ENCODE measurements at regions not wholly inside any gene's neighbourhood (a gene's known extent, or its start where the extent isn't known, plus 50 kb on each side); places are given as distances from the start of the nearest gene placed in this dataset.
"Not testable (repeated sequence)": the region's sequence is repeated elsewhere in the genome, so short reads cannot be mapped to it uniquely, and the experiment has no call there.

- Mint-ChIP-seq H3K4me3 (no peak overlapping the region), H3K27ac (no peak overlapping the region), H3K36me3 (no peaks in the 10 kb centered on the region), H3K27me3 (no peaks in the 10 kb centered on the region), H3K4me1 (no peaks in the 10 kb centered on the region), H3K9me3 (no peaks in the 10 kb centered on the region)
- CTCF ChIA-PET: no interaction called here
- DNase-seq: no peak
These were observed 544.3 kb downstream of the GBE1 start for GRCh38 chr3:81217101-81217500.

- Mint-ChIP-seq H3K9me3 (no peaks in the 10 kb centered on the region), H3K27me3 (no peaks in the 10 kb centered on the region), H3K36me3 (no peaks in the 10 kb centered on the region), H3K4me1 (no peaks in the 10 kb centered on the region), H3K4me3 (no peak overlapping the region), H3K27ac (no peak overlapping the region)
- CTCF ChIA-PET: no interaction called here
- DNase-seq: no peak
These were observed 545.3 kb downstream of the GBE1 start for GRCh38 chr3:81216192-81216591.

GRCh38 chr3:81214631-81215030 lies 546.8 kb downstream of the GBE1 start:
- no peaks in the 10 kb centered on the region for H3K9me3 Mint-ChIP-seq
- H3K4me1 Mint-ChIP-seq: no peaks in the 10 kb centered on the region
- no peak overlapping the region for H3K27ac Mint-ChIP-seq
- CTCF ChIA-PET: no interaction called here
- H3K36me3 Mint-ChIP-seq: no peaks in the 10 kb centered on the region
- no peaks in the 10 kb centered on the region for H3K27me3 Mint-ChIP-seq
- DNase-seq: no peak
- H3K4me3 Mint-ChIP-seq: no peak overlapping the region

- CTCF ChIA-PET: no interaction called here
- Mint-ChIP-seq H3K4me1 (no peaks in the 10 kb centered on the region), H3K4me3 (no peak overlapping the region), H3K36me3 (no peaks in the 10 kb centered on the region), H3K27ac (no peak overlapping the region), H3K9me3 (peaks cover 3% of the 10 kb centered on the region), H3K27me3 (no peaks in the 10 kb centered on the region)
- no peak for DNase-seq
These were observed 561.9 kb downstream of the GBE1 start for GRCh38 chr3:81199587-81199986.

GRCh38 chr3:81198756-81199155 lies 562.7 kb downstream of the GBE1 start:
- peaks cover 2% of the 10 kb centered on the region for H3K9me3 Mint-ChIP-seq
- CTCF ChIA-PET: no interaction called here
- no peak for DNase-seq
- no peaks in the 10 kb centered on the region for H3K36me3 Mint-ChIP-seq
- no peaks in the 10 kb centered on the region for H3K27me3 Mint-ChIP-seq
- no peaks in the 10 kb centered on the region for H3K4me1 Mint-ChIP-seq
- no peak overlapping the region for H3K27ac Mint-ChIP-seq
- no peak overlapping the region for H3K4me3 Mint-ChIP-seq

GRCh38 chr3:81198216-81198615 lies 563.2 kb downstream of the GBE1 start:
- Mint-ChIP-seq H3K4me1 (no peaks in the 10 kb centered on the region), H3K27ac (no peak overlapping the region), H3K4me3 (no peak overlapping the region), H3K9me3 (peaks cover 2% of the 10 kb centered on the region), H3K36me3 (no peaks in the 10 kb centered on the region), H3K27me3 (no peaks in the 10 kb centered on the region)
- CTCF ChIA-PET: no interaction called here
- DNase-seq: no peak

GRCh38 chr3:81197386-81197785 lies 564.1 kb downstream of the GBE1 start:
- no peaks in the 10 kb centered on the region for H3K36me3 Mint-ChIP-seq
- H3K4me3 Mint-ChIP-seq: no peak overlapping the region
- no peaks in the 10 kb centered on the region for H3K27me3 Mint-ChIP-seq
- no peak for DNase-seq
- H3K4me1 Mint-ChIP-seq: no peaks in the 10 kb centered on the region
- CTCF ChIA-PET: no interaction called here
- H3K27ac Mint-ChIP-seq: no peak overlapping the region
- H3K9me3 Mint-ChIP-seq: peaks cover 2% of the 10 kb centered on the region

- CTCF ChIA-PET: no interaction called here
- peaks cover 2% of the 10 kb centered on the region for H3K9me3 Mint-ChIP-seq
- H3K27ac Mint-ChIP-seq: no peak overlapping the region
- no peak overlapping the region for H3K4me3 Mint-ChIP-seq
- no peaks in the 10 kb centered on the region for H3K36me3 Mint-ChIP-seq
- no peak for DNase-seq
- no peaks in the 10 kb centered on the region for H3K4me1 Mint-ChIP-seq
- no peaks in the 10 kb centered on the region for H3K27me3 Mint-ChIP-seq
These were observed 566.0 kb downstream of the GBE1 start for GRCh38 chr3:81195478-81195877.

- no peaks in the 10 kb centered on the region for H3K4me1 Mint-ChIP-seq
- no peak overlapping the region for H3K27ac Mint-ChIP-seq
- no peaks in the 10 kb centered on the region for H3K27me3 Mint-ChIP-seq
- H3K4me3 Mint-ChIP-seq: no peak overlapping the region
- no peaks in the 10 kb centered on the region for H3K36me3 Mint-ChIP-seq
- H3K9me3 Mint-ChIP-seq: peaks cover 24% of the 10 kb centered on the region
- CTCF ChIA-PET: no interaction called here
- DNase-seq: no peak
These were observed 575.0 kb downstream of the GBE1 start for GRCh38 chr3:81186412-81186811.

- not testable (repeated sequence) for H3K27ac Mint-ChIP-seq, DNase-seq, H3K4me3 Mint-ChIP-seq, H3K4me1 Mint-ChIP-seq, H3K27me3 Mint-ChIP-seq, H3K36me3 Mint-ChIP-seq
- H3K9me3 Mint-ChIP-seq: peaks cover 25% of the 10 kb centered on the region
- CTCF ChIA-PET: interaction anchor here (0.8 kb wide), 1 partner anchor 1983 kb away, joined by 3 read pairs; no protein-coding TSS in a partner anchor
These were observed 579.2 kb downstream of the GBE1 start for GRCh38 chr3:81182086-81182875.

GRCh38 chr3:81173514-81173913 lies 587.9 kb downstream of the GBE1 start:
- Mint-ChIP-seq H3K27ac (no peak overlapping the region), H3K36me3 (no peaks in the 10 kb centered on the region), H3K9me3 (peaks cover 10% of the 10 kb centered on the region), H3K27me3 (no peaks in the 10 kb centered on the region), H3K4me3 (no peak overlapping the region), H3K4me1 (no peaks in the 10 kb centered on the region)
- no peak for DNase-seq
- CTCF ChIA-PET: no interaction called here

- no peaks in the 10 kb centered on the region for H3K4me1 Mint-ChIP-seq
- H3K27me3 Mint-ChIP-seq: no peaks in the 10 kb centered on the region
- no peaks in the 10 kb centered on the region for H3K36me3 Mint-ChIP-seq
- H3K27ac Mint-ChIP-seq: no peak overlapping the region
- CTCF ChIA-PET: no interaction called here
- peaks cover 19% of the 10 kb centered on the region for H3K9me3 Mint-ChIP-seq
- DNase-seq: no peak
- no peak overlapping the region for H3K4me3 Mint-ChIP-seq
These were observed 591.1 kb downstream of the GBE1 start for GRCh38 chr3:81170298-81170697.

- CTCF ChIA-PET: no interaction called here
- peaks cover 17% of the 10 kb centered on the region for H3K9me3 Mint-ChIP-seq
- no peak for DNase-seq
- H3K4me1 Mint-ChIP-seq: no peaks in the 10 kb centered on the region
- no peaks in the 10 kb centered on the region for H3K36me3 Mint-ChIP-seq
- no peak overlapping the region for H3K27ac Mint-ChIP-seq
- H3K4me3 Mint-ChIP-seq: no peak overlapping the region
- no peaks in the 10 kb centered on the region for H3K27me3 Mint-ChIP-seq
These were observed 596.6 kb downstream of the GBE1 start for GRCh38 chr3:81164806-81165205.

GRCh38 chr3:81161851-81162250 lies 599.6 kb downstream of the GBE1 start:
- H3K27ac Mint-ChIP-seq: no peak overlapping the region
- no peak overlapping the region for H3K4me3 Mint-ChIP-seq
- DNase-seq: no peak
- CTCF ChIA-PET: no interaction called here
- H3K27me3 Mint-ChIP-seq: no peaks in the 10 kb centered on the region
- H3K4me1 Mint-ChIP-seq: no peaks in the 10 kb centered on the region
- H3K36me3 Mint-ChIP-seq: no peaks in the 10 kb centered on the region
- H3K9me3 Mint-ChIP-seq: peaks cover 11% of the 10 kb centered on the region

- Mint-ChIP-seq H3K27ac (no peak overlapping the region), H3K9me3 (peaks cover 19% of the 10 kb centered on the region), H3K27me3 (no peaks in the 10 kb centered on the region), H3K4me3 (no peak overlapping the region), H3K4me1 (no peaks in the 10 kb centered on the region), H3K36me3 (no peaks in the 10 kb centered on the region)
- CTCF ChIA-PET: no interaction called here
- DNase-seq: no peak
These were observed 600.3 kb downstream of the GBE1 start for GRCh38 chr3:81161100-81161499.

All from activated naive CD4-positive, alpha-beta T cell treated with anti-CD3 and anti-CD28 coated beads, Interleukin-2, amount 10 ng/mL, durations not matched to agents 7 days and 5 days (primary cell).